ENCODE measurements at regions not wholly inside any gene's neighbourhood (a gene's known extent, or its start where the extent isn't known, plus 50 kb on each side); places are given as distances from the start of the nearest gene placed in this dataset.

DNA sequence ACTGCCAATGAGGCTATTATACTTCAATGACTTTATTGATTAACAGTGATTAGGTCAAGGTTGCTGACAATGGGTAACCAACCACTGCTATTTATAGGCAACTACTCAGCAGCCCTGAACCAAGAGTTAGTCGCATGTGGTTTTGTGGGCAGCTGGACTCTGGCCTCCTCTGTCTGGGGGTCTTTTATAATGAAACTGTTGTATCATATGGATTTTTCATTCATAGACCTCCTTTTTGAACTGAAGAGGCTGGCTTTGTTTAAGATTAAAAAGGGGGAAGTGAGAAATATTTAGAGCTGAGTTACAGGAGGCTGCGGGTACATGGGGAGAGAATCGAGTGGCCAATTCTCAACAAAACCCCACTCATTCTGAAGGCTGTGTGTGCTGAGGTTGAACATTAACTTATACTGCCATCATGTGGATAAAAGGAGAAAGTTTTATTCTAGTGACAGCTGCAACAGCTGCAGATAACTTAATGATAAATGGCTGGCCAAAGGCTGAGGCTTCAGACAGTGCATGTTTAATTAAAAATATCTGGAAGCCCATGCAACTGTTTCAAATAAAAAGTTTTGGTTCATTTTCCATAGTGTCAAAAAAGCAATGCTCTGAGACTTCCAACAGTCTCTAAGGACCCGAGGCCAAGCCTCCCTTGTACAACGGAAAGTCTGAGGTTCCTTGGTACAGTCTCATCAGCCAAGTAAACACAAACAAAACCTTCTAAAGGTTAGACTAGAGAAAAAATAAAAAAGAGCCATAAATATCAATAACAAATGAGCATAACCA, 682.6 kb downstream of the KCNA4 start:
- Histone ChIP-seq H3K27ac (ENCODE audit: low read depth in 2 of 2, low read length in 2 of 2) (no peak overlapping the region), H3K36me3 (ENCODE audit: control insufficient read depth in 2 of 3, insufficient read depth in 3 of 3, low read length in 3 of 3) (no peaks in the 10 kb centered on the region), H3K9ac (ENCODE audit: low read length in 3 of 3) (no peak overlapping the region), H3K4me3 (ENCODE audit: low read length in 3 of 3) (no peak overlapping the region), H3K27me3 (ENCODE audit: control insufficient read depth, insufficient read depth, low read length) (no peaks in the 10 kb centered on the region), H3K9me3 (ENCODE audit: control insufficient read depth in 2 of 3, insufficient read depth in 1 of 3, low read length in 3 of 3) (no peaks in the 10 kb centered on the region), H3K4me1 (ENCODE audit: control insufficient read depth in 2 of 3, insufficient read depth in 2 of 3, low read depth in 1 of 3, low read length in 3 of 3) (peaks cover 0 to 2% (median 0%) of the 10 kb centered on the region in 3 donors)
- FAIRE-seq (no peak), DNase-seq (peak in 3 of 5 donors; percentile 10 to 76 (median 61))
- TF ChIP-seq CTCF (IDR thresholded peaks at IDR 0.05; ENCODE audit: borderline replicate concordance, extremely low read depth, insufficient read depth): peak; percentile 31
- intact Hi-C loops (cut with DNase I): no loop called here

- DNase-seq (no peak), FAIRE-seq (no peak)
- intact Hi-C loops (cut with DNase I): no loop called here
- no peak overlapping the region for H3K4me3 ChIP-seq (ENCODE audit: low read length in 3 of 3)
- H3K9me3 ChIP-seq (ENCODE audit: control insufficient read depth in 2 of 3, insufficient read depth in 1 of 3, low read length in 3 of 3): no peaks in the 10 kb centered on the region
- TF ChIP-seq CTCF (IDR thresholded peaks at IDR 0.05; ENCODE audit: borderline replicate concordance, extremely low read depth, insufficient read depth): no peak
- no peak overlapping the region for H3K9ac ChIP-seq (ENCODE audit: low read length in 3 of 3)
- H3K27ac ChIP-seq (ENCODE audit: low read depth in 2 of 2, low read length in 2 of 2): no peak overlapping the region
- no peaks in the 10 kb centered on the region for H3K36me3 ChIP-seq (ENCODE audit: control insufficient read depth in 2 of 3, insufficient read depth in 3 of 3, low read length in 3 of 3)
- H3K27me3 ChIP-seq (ENCODE audit: control insufficient read depth, insufficient read depth, low read length): no peaks in the 10 kb centered on the region
- peaks cover 0 to 2% (median 0%) of the 10 kb centered on the region in 3 donors for H3K4me1 ChIP-seq (ENCODE audit: control insufficient read depth in 2 of 3, insufficient read depth in 2 of 3, low read depth in 1 of 3, low read length in 3 of 3)
These were observed 685.3 kb downstream of the KCNA4 start for GRCh38 chr11:29331451-29332010.

- intact Hi-C loops (cut with DNase I): no loop called here
- FAIRE-seq (no peak), DNase-seq (peak in 4 of 5 donors; percentile 19 to 71 (median 48))
- H3K27ac ChIP-seq (ENCODE audit: low read depth in 2 of 2, low read length in 2 of 2): no peak overlapping the region
- peaks cover 0 to 2% (median 0%) of the 10 kb centered on the region in 3 donors for H3K4me1 ChIP-seq (ENCODE audit: control insufficient read depth in 2 of 3, insufficient read depth in 2 of 3, low read depth in 1 of 3, low read length in 3 of 3)
- H3K4me3 ChIP-seq (ENCODE audit: low read length in 3 of 3): no peak overlapping the region
- no peak overlapping the region for H3K9ac ChIP-seq (ENCODE audit: low read length in 3 of 3)
- H3K36me3 ChIP-seq (ENCODE audit: control insufficient read depth in 2 of 3, insufficient read depth in 3 of 3, low read length in 3 of 3): no peaks in the 10 kb centered on the region
- H3K9me3 ChIP-seq (ENCODE audit: control insufficient read depth in 2 of 3, insufficient read depth in 1 of 3, low read length in 3 of 3): no peaks in the 10 kb centered on the region
- peak; percentile 44 for TF ChIP-seq CTCF (IDR thresholded peaks at IDR 0.05; ENCODE audit: borderline replicate concordance, extremely low read depth, insufficient read depth)
- H3K27me3 ChIP-seq (ENCODE audit: control insufficient read depth, insufficient read depth, low read length): no peaks in the 10 kb centered on the region
These were observed 687.8 kb downstream of the KCNA4 start for GRCh38 chr11:29328961-29329441.

All from kidney (tissue), 13 donors.